Superior temporal gyrus (tissue), 1 donor: ENCODE measurements at regions not wholly inside any gene's neighbourhood (a gene's known extent, or its start where the extent isn't known, plus 50 kb on each side); places are given as distances from the start of the nearest gene placed in this dataset.
"Not testable (repeated sequence)": the region's sequence is repeated elsewhere in the genome, so short reads cannot be mapped to it uniquely, and the experiment has no call there.

Experiments
- DNase-seq: peaks from one replicate; pipeline ENCODE4 v3.0.0-alpha.2; 2016; ENCODE audit errors: extremely low spot score

- no peak for DNase-seq
Measured at GRCh38 chrX:41002026-41002425, 83.2 kb upstream of the USP9X start.

DNA sequence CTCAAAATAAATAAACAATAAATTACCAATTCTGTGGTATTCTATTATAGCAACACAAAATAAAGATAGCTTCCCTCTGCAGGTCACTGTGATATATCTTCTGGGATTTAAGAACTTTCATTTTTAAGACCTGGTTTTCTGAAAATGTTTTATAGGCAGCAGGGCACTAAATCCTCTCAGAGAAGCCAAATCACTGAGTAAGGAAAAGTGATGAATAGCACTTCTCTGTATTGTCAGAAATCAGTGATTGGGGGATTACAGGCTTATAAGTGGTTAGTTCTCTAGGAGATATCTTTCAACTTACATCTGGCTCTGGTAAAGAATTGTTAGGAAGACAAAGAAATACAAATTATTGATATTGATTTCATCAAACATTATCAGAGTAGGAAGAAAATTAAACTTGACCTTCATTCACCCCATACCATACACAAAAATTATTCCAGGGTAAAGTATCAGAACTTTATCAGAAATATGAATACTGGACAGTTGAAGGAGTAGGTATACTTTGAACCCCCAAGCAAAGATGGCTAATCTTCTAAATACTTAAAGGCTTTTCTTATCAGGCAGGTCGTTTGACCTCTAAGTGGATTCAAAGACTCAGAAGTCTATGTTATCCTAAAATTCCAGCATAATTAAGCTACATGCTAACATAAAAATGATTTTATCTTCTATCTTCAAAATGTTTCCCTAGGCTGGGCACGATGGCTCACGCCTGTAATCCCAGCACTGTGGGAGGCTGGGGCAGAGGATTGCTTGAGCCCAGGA is 81.6 kb upstream of the USP9X start:
- DNase-seq: no peak

DNA sequence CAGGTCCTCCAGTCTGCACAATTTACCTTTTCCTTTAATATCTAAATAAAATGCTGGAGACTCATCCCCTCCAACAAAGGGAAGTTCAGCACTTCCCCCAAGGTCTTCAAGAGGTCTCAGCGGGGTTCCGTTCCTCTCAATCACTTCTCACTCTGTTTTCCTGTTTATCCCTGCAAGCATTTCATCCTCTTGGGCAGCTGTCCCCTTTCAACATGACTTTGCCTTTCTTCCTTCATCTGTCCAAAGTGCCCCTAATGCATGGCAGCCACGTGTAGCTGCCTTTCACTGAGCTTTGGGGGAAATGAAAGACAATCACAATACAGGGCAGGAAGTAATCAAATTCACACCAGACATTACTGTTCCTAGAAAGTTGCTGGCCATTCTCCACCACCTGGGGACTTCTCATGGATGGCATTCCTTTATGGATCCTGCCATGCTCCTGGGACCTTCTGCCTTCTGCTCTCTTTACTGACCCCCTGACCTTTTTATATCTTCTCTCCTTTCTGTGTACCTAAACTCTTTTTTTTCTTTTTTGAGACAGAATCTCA is 79.7 kb upstream of the USP9X start:
- DNase-seq: no peak

- DNase-seq: peak; percentile 60
Measured at GRCh38 chrX:41009850-41010846, 75.1 kb upstream of the USP9X start.

DNA sequence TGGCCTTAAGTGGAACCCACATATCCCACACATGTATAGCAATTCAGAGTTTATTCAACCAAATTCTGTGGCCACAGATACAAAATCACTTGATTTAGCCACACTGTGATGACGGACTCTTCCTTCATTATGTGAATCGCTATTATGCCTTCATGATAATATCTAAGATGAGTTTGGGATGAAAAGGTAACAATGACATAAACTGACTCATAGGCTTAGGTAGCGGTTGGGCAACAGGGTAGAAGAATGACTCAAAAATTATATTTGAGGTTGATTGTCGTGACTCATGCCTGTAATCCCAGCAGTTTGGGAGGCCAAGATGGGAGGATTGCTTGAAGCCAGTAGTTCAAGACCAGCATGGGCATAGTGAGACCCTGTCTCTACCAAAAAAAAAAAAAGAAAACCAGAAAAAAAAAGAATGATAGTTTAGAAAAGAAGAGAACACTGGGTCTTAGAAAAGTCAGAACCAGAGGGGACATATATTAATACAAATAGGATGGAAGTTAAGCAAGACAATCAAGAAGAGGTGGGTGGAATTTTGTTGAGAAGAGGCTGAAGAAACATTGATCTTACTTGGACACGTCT is 70.4 kb upstream of the USP9X start:
- DNase-seq: no peak

GRCh38 chrX:41017785-41018184 is 67.5 kb upstream of the USP9X start:
- DNase-seq: not testable (repeated sequence)

DNA sequence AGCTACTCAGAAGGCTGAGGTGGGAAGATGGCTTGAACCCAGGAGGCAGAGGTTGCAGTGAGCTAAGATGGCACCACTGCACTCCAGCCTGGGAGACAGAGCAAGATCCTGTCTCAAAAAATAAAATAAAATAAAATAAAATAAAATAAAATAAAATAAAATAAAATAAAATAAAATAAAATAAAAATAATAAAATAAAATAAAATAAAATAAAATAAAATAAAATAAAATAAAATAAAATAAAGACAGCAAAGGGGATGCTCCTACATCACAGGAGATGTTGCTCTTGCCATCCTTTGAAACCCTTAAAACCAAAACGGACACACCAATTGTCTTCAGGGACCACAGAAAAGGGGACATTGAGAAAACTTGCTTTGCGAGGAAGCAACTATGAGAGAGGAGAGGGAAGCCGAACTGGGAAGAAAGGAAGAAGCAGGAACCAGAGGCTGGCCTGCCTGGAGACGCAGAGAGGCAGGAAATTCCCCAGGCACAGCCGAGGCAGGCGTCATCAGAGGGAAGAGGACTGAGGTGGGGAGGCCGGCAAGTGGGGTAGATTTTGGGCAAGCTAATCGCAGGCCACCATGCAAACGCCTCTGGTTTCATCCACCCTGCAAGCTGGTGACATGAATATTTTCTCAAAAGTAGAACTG is 66.7 kb upstream of the USP9X start:
- DNase-seq: not testable (repeated sequence)

- DNase-seq: no peak
Measured at GRCh38 chrX:41019041-41019392, 66.2 kb upstream of the USP9X start.

DNA sequence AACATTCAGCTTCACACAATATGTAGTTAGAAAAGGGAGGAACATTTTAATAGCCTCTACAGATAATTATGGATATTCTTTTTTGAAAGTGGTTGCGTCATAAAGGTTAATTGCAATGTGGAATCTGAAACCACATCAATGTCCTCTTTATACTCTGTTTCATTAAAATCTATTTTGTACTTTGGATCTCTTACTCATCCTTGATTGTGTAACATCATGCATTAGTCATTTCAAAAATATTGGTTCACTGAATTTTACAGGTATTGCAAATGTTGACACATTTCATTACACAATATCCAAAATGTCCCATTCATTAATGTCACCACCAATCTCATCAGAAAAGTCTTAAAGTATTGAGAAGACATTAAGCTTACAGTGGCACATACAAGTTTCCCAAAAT is 62.7 kb upstream of the USP9X start:
- no peak for DNase-seq

GRCh38 chrX:41023098-41023497 is 62.1 kb upstream of the USP9X start:
- no peak for DNase-seq

GRCh38 chrX:41024335-41024734 is 60.9 kb upstream of the USP9X start:
- not testable (repeated sequence) for DNase-seq

- no peak for DNase-seq
Measured at GRCh38 chrX:41024755-41025154, 60.5 kb upstream of the USP9X start.

DNA sequence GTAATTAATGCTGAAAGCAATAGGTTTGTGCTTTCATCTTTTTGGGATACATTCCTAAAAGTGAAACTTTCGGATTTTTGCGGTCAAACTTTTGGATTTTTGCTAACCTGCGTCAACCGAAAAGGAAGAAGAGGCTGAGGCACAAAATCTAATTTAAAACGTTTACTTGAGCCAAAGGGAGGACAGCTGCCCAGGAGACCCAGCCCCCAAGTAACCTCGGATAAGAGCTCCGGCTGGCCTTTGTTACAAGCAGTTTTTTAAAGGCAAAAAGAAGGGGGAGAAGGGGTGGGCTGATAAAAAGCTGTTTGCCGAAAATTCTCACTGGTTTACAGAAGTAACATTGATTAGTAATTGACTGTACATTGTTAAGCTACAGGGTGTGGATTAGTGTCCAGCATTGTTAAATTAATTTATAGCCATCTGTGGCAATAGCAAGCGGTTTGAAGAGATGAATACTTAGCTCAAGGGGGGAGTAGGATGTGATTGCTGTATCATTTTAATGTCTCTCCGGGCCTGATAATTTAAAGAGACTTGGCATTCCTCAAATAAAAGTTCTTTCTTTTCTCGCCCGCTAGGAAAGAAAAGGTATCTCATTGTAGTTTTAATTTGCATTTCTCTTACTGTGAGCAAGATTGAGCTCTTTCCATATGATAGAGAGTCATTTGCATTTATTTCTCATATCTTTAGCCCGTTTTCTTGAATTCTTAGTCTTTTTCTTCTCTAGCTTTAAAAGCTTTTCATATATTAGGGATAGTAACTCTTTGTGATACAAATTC is 59.1 kb upstream of the USP9X start:
- no peak for DNase-seq

DNA sequence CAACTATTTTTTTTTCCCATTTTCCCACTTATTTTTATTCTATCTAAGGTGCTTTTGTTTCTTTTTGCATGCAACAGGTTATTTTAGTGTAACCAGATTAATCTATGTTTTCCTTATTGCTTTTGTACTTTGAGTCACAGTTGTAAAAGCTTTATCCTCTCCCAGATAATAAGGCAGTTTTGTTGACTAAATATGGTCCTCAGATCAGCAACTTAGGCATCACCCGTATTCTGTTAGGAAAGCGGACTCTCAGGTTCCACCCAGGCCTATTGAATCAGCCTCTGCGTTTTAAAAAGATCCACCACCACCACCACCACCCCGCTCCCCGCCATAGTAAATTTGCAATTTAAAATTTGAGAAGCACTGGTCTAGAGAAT is 58.6 kb upstream of the USP9X start:
- no peak for DNase-seq

- DNase-seq: no peak
Measured at GRCh38 chrX:41029332-41029731, 55.9 kb upstream of the USP9X start.

DNA sequence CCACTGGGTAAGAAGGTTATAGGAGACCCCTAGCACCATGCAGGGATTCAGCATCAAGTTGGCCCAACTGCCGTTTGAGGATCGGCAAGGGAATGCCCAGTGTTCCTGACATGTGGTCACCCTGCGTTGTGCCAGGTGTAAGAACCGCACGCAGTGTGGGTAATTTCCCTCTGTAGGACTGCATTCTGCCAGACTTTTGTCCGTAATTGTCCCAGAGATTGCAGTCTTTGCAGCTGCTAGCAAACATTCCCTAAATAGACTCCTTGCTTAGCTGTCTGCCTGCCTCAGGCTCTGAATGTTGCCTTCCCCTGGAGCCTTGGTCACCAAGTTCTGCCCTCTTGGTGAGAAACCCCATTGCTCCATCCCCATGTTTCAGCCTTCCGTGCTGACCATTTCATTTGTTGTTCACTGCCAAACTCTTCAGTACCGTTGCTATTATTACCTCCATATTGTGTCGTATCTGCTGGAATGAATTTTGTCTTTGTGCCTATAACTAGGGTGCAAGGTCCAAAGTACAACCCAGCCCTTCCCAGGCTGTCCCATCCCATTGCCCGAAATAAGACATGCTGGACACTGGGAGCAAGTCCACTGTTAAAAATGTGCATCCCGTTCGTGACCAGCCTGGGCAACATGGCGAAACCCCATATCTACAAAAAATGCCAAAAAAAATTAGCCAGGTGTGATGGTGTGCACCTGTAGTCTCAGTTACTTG is 53.8 kb upstream of the USP9X start:
- DNase-seq: no peak

DNA sequence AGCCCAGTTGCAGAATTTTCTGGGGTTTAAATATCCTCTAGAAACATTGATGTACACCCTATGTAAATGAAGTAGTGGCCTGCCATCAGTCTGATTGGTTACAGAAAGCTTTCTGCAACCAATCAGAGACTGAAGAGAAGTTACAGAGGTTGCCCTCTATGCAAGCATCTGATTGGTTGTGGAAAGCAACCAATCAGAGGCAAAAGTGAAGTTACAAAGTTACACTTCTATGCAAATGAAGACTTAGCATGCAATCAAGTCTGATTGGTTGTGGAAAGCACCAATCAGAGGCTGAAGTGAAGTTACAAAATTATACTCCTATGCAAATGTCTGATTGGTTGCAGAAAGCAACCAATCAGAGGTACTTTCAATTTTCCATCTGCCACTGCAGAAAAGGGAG is 51.9 kb upstream of the USP9X start:
- DNase-seq: no peak

- DNase-seq: not testable (repeated sequence)
Measured at GRCh38 chrX:41034902-41035301, 50.3 kb upstream of the USP9X start.
